ENCODE measurements at regions not wholly inside any gene's neighbourhood (a gene's known extent, or its start where the extent isn't known, plus 50 kb on each side); places are given as distances from the start of the nearest gene placed in this dataset.

DNA sequence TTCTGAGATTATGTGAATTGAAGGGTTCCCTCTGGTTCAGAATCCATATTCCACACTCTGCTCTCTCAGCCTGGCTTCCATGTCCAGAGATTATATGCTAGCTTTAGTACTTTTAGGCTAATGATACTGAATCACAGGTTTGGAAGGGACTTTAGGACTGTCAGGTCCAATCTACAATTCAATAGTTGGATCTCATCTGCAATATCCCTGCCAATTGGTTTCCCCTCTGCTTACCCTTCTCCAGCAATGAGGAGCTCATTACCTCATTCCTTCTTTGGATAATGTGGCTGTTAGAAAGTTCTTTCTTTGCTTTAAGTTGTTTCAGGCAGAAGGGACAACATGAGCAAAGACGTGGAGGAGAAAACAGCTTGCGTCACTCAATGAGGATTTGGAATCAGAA, 245.3 kb downstream of the PLPP3 start:
- 75 to 95% (median 86%) methylated on average over 2 of the region's 2 CpGs for WGBS, 5 donors

DNA sequence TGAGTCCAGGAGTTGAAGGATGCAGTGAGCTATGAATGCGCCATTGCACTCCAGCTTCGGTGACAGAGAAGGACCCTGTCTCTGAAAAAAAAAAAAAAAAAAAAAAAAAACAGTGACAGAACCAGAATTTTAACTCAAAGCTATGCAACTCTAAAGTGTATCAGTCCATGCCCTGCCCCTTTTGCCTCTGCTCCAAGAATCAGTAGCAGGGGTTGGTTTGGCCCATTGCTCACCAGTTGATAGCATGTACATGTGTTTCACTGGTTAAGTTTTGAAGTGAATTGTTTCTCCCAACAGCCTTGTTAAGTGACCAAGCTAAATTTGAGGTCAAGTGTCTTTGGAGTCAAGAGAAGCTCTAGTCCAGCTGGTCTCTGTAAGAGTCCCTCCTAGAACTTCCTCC, 245.9 kb downstream of the PLPP3 start:
- H3K27me3 ChIP-seq (replicated peaks in 1 of 7): no peaks in the 10 kb centered on the region
- WGBS, 5 donors: 85 to 100% (median 96%) methylated on average over 2 of the region's 2 CpGs
- intact Hi-C loops (cut with DNase I; ENCODE audit: low total_unique reads): no loop called here
- no peaks in the 10 kb centered on the region for H3K36me3 ChIP-seq
- peaks cover 0 to 13% (median 0%) of the 10 kb centered on the region in 6 donors for H3K4me1 ChIP-seq
- H3K4me3 ChIP-seq: no peak overlapping the region
- TF ChIP-seq, protein P1, sequence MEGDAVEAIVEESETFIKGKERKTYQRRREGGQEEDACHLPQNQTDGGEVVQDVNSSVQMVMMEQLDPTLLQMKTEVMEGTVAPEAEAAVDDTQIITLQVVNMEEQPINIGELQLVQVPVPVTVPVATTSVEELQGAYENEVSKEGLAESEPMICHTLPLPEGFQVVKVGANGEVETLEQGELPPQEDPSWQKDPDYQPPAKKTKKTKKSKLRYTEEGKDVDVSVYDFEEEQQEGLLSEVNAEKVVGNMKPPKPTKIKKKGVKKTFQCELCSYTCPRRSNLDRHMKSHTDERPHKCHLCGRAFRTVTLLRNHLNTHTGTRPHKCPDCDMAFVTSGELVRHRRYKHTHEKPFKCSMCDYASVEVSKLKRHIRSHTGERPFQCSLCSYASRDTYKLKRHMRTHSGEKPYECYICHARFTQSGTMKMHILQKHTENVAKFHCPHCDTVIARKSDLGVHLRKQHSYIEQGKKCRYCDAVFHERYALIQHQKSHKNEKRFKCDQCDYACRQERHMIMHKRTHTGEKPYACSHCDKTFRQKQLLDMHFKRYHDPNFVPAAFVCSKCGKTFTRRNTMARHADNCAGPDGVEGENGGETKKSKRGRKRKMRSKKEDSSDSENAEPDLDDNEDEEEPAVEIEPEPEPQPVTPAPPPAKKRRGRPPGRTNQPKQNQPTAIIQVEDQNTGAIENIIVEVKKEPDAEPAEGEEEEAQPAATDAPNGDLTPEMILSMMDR (IDR thresholded peaks at IDR 0.05 in 8 of 11, conservative IDR thresholded peaks at IDR 0.05 in 3 of 11): no peak
- TF ChIP-seq POLR2A (IDR thresholded peaks at IDR 0.05) (no peak), POLR2AphosphoS5 (IDR thresholded peaks at IDR 0.05) (no peak)
- no peak overlapping the region for H3K27ac ChIP-seq
- no peak for DNase-seq
- no peaks in the 10 kb centered on the region for H3K9me3 ChIP-seq

More for the DNA sequence above, 245.3 kb downstream of the PLPP3 start:
- TF ChIP-seq, protein P1 (IDR thresholded peaks at IDR 0.05 in 8 of 11, conservative IDR thresholded peaks at IDR 0.05 in 3 of 11): no peak
- TF ChIP-seq POLR2AphosphoS5 (IDR thresholded peaks at IDR 0.05): no peak
- no peak for TF ChIP-seq POLR2A (IDR thresholded peaks at IDR 0.05)
- H3K9me3 ChIP-seq: no peaks in the 10 kb centered on the region
- H3K4me3 ChIP-seq: no peak overlapping the region
- H3K36me3 ChIP-seq: no peaks in the 10 kb centered on the region
- intact Hi-C loops (cut with DNase I; ENCODE audit: low total_unique reads): no loop called here
- no peaks in the 10 kb centered on the region for H3K27me3 ChIP-seq (replicated peaks in 1 of 7)
- no peak overlapping the region for H3K27ac ChIP-seq
- DNase-seq: no peak
- peaks cover 0 to 13% (median 0%) of the 10 kb centered on the region in 6 donors for H3K4me1 ChIP-seq

DNA sequence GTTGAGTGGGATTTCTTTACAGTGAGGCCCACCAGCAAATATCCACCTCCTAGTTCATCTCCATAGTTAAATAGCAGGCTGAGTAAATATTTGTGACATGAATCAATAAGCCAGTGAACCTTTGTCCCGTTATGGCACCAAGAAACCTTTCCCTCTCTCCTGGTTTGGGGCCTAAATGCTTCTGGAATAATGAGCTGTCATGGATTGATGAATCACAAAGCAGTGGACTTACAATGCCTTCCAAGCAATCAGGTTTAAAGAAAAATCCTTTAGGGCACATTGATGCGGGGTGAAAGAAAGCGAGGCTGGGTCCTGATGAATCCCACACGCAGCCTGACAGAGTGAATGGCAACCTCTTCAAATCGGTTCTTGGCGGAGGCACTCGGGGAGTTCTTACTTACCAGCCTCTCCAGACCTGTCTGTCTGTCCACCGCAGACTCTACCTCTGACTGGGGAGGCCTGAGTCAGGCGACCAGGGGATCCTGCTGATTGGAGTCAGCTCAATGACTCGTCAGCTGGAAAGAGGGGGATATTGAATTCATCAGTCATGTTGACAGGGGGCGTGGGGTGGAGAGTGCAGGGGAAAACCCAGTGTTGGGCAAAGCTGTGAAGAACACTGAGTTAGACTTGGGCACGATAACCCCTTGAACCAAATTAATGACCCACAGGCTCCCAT, 247.3 kb downstream of the PLPP3 start:
- no peak overlapping the region for H3K27ac ChIP-seq
- WGBS, 5 donors: 78 to 86% (median 83%) methylated on average over 12 of the region's 12 CpGs
- no peaks in the 10 kb centered on the region for H3K9me3 ChIP-seq
- H3K4me3 ChIP-seq: no peak overlapping the region
- intact Hi-C loops (cut with DNase I; ENCODE audit: low total_unique reads): no loop called here
- peaks cover 0 to 13% (median 0%) of the 10 kb centered on the region in 6 donors for H3K4me1 ChIP-seq
- no peaks in the 10 kb centered on the region for H3K27me3 ChIP-seq (replicated peaks in 1 of 7)
- no peak for DNase-seq
- TF ChIP-seq POLR2AphosphoS5 (IDR thresholded peaks at IDR 0.05) (no peak), POLR2A (IDR thresholded peaks at IDR 0.05) (no peak)
- TF ChIP-seq, protein P1 (IDR thresholded peaks at IDR 0.05 in 8 of 11, conservative IDR thresholded peaks at IDR 0.05 in 3 of 11): no peak
- H3K36me3 ChIP-seq: no peaks in the 10 kb centered on the region

DNA sequence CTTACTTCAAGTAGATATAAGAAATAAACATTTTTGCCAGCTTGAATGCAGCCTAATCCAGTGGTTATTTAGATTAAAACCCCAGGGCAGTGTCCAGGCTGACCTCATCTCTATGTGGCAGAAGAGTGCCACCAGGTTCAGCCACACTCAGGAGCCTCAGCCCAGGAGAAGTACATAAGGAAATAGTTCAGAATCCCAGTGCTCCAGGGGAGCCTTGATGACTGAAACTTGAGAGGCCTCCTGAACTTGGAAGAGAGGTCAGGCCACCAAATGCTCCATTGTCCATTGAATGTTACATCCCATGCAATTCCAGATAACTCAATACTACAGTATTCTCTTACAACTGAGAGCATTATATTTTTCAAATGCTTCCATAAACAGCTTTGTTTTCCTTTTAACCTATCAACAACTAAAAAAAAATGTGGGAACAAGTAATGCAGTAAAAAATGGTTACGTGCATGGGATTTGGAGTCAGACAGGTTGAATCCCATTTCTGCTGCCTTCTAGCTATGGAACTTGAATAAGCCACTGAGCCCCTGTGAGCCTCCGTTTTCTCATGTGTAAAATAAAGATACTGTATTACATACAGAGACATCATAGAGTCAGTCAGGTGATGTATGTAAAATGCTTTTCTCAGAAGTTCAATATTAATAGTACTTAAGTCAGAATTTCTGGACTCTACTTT, 248.0 kb downstream of the PLPP3 start:
- no peak for DNase-seq
- TF ChIP-seq POLR2AphosphoS5 (IDR thresholded peaks at IDR 0.05): no peak
- no peak for TF ChIP-seq POLR2A (IDR thresholded peaks at IDR 0.05)
- TF ChIP-seq, protein P1 (IDR thresholded peaks at IDR 0.05 in 8 of 11, conservative IDR thresholded peaks at IDR 0.05 in 3 of 11): no peak
- no peaks in the 10 kb centered on the region for H3K9me3 ChIP-seq
- no peaks in the 10 kb centered on the region for H3K36me3 ChIP-seq
- intact Hi-C loops (cut with DNase I; ENCODE audit: low total_unique reads): no loop called here
- WGBS, 5 donors: 79 to 100% (median 92%) methylated on average over 2 of the region's 2 CpGs
- no peaks in the 10 kb centered on the region for H3K27me3 ChIP-seq (replicated peaks in 1 of 7)
- no peak overlapping the region for H3K27ac ChIP-seq
- H3K4me3 ChIP-seq: no peak overlapping the region
- H3K4me1 ChIP-seq: peaks cover 0 to 13% (median 0%) of the 10 kb centered on the region in 6 donors
